ENCODE measurements at regions not wholly inside any gene's neighbourhood (a gene's known extent, or its start where the extent isn't known, plus 50 kb on each side); places are given as distances from the start of the nearest gene placed in this dataset.

DNA sequence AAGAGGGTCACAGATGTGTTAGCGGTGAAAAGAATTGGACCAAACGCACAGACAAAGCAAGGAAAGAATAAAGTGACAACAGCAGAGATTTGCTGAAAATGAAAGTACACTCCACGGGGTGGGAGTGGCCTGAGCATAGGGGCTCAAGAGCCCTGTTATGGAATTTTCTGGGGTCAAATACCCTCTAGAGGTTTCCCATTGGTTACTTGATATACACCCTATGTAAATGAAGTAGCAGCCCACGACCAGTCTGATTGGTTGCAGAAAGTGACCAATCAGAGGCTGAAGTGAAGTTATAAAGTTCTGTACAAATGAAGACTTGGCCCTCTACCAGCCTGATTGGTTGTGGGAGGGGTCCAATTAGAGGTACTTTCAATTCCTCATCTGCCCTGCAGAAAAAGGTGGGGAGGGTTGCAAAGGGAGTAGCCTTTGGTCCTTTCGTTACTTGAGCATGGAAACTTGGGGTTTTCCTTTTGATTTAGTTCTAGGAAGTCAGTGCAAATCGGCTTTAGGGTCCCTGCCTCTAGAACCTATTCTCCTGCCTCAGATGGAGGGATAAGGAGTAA is 125.6 kb upstream of the PRPS1L1 start:
- no peak for DNase-seq (ENCODE audit: low read depth in 4 of 4, low spot score in 1 of 4)

DNA sequence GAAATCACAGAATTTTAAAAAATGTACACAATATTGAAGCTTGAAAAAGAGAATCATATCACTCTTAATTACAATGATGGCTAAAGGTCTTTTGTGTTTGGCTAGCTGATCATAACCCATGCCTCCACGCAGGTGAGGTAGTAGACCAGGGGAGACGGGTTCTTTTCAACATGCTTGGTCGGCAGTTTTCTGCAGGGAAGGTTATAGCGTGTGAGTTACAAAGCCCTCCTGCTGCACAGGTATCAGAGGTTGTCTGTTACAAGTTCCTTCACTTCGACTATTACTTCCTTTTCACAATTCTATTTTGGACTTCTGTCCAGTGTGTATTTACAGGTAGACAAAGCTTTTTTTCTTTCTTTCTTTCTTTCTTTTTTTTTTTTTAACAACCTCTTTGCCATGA is 127.1 kb upstream of the PRPS1L1 start:
- DNase-seq (ENCODE audit: low read depth in 4 of 4, low spot score in 1 of 4), result no peak

DNA sequence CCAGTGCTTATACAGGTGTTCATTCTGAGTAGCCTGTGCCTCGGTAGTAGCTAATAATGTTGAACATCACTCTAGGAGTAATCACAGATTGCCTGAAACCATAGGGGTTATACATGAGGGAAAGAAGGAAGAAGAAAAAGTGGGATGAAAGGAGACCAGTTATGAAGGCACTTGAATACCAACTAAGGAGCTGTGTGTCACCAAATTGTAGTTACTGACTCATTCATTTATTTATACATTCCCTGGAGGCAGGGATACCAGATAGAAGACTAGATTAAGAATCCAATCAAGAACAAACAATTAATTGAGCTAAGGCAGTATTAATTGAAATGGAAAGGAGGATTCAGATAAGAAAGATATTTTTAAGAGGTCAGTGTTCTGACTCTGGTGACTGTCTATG is 129.6 kb upstream of the PRPS1L1 start:
- DNase-seq (ENCODE audit: low read depth in 4 of 4, low spot score in 1 of 4), result no peak

DNA sequence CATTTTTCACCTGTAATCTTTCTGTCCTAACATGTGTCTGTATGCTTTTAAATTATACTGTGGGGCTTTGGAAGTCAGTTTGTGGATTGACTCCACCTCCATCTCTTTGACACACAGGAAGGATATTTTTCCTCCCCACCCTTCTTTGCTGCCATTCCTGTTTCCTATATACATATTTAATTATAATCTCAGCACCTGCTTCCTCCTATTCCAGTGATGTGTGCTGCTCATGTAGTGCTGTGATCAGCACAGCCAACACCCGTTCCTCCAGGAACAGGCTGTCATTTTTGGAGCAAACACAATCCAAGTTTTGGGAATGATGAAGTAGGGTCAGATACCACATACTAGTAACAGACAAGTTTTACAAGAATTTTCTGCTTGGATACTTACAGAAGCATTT is 135.0 kb upstream of the PRPS1L1 start:
- no peak for DNase-seq (ENCODE audit: low read depth in 4 of 4, low spot score in 1 of 4)

DNA sequence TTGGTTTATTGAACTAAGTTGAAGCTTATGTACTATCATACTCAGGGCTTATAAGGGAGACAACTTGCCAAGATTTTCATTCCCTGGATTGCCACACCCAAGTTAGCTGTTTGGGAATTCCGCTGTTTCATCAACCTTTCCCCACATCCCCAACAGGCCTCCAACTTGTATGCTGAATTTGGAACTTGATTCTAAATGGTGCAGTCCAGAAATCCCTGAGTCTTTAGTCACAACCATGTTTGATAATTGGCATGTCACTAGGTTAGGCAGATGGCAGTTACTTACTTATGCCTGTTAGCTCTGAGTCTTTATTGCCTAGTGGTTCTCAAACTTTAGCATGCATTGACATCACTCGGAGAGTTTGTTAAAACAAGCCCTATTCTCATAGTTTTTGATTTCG is 135.4 kb upstream of the PRPS1L1 start:
- DNase-seq (ENCODE audit: low read depth in 4 of 4, low spot score in 1 of 4), result no peak

DNA sequence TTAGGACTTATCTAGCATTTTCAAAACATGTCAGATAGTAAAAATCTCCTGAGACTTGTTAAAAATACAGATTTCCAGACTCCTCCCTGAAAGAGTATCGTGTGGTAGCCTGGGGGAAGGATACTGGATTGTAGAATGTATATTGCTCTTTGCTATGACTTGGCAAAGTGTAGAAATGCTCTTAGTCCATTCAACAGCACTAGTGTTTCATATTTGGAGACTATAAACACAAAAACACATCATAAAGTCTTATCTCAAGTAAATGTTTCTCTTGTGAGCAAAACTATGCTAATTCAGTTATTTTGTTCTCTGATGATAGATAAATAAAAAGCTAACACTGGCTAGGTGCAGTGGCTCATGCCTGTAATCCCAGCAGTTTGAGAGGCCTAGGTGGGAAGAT is 137.5 kb upstream of the PRPS1L1 start:
- DNase-seq (ENCODE audit: low read depth in 4 of 4, low spot score in 1 of 4), result no peak

DNA sequence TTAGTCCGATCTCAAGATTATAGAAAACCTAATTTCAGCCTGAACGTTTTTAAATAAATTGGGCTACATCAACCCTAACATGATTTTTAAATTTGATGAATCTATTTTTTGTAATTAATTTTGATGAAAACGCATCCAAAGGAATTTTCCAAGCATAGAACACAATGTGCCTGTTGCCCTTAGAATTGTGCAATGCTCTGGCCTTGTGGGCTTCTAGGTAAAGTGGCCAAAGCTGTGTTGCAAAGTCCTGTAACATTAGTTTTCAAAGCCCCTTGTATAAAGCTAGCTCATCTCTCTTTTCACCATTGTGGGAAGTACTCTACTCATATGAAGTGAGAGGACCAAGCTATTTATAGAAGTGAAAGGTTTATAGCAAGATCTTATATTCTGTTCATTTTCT is 138.4 kb upstream of the PRPS1L1 start:
- DNase-seq (ENCODE audit: low read depth in 4 of 4, low spot score in 1 of 4), result no peak

DNA sequence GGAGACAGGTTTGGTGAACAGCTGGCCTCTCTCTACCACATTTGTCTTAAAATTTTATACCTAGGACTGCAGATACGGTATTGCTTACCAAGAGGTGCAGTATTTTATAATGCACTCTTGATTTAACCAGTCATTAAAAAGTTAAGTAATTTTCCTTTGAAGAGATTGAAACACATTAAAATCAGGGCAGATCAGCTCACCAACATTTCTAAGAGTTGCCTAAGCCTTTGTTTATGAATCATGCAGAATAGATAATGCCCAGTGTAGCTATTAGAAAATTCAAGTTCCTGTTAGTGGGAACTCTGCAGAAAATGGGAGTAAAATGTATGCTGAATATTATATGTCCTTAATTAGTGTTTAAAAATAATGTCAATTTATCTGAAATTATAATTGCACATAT is 140.2 kb upstream of the PRPS1L1 start:
- DNase-seq (ENCODE audit: low read depth in 4 of 4, low spot score in 1 of 4), result no peak

DNA sequence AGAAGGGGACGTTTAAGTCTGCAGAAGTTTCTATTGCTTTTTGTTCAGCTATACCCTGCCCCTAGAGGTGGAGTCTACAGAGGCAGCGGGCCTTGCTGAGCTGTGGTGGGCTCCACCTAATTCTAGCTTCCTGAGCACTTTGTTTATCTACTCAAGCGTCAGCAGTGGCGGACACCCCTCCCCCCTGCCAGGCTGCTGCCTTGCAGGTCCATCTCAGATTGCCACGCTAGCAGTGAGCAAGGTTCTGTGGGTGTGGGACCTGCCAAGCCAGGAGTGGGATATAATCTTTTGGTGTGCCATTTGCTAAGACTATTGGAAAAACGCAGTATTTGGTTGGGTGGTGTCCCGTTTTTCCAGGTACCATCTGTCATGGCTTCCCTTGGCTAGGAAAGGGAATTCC is 147.3 kb upstream of the PRPS1L1 start:
- no peak for DNase-seq (ENCODE audit: low read depth in 4 of 4, low spot score in 1 of 4)

DNA sequence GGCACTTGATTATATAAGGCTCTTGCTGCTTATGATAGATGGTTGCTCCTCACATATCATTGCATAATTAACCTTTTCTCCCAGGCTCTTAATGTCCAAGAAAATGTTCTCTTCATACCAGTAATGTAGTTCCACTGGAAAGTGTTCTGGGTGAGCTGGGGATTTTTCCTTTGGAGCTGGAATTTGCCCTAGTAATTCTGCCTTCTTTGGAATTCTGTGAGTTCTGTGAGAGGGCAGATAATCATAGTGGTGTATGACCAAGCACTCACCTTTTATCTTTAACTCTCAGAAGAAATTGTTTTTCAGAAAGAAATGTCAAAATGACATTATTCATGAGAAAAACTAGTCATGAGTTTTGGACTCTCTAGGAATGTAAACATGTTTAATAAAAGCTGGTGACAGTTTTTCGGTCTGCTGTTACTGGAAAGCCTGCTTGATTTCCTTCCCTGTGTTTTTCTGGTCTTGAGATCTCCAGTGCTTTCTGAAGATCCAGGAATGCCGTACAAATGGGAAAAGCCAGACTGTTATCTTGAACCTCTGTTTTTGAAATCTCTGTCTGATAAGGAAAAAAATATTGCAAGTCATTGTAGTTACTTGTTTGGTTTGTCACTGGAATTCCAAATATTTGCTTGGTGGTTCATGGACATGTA is 148.3 kb upstream of the PRPS1L1 start:
- DNase-seq (ENCODE audit: low read depth in 4 of 4, low spot score in 1 of 4), result no peak

DNA sequence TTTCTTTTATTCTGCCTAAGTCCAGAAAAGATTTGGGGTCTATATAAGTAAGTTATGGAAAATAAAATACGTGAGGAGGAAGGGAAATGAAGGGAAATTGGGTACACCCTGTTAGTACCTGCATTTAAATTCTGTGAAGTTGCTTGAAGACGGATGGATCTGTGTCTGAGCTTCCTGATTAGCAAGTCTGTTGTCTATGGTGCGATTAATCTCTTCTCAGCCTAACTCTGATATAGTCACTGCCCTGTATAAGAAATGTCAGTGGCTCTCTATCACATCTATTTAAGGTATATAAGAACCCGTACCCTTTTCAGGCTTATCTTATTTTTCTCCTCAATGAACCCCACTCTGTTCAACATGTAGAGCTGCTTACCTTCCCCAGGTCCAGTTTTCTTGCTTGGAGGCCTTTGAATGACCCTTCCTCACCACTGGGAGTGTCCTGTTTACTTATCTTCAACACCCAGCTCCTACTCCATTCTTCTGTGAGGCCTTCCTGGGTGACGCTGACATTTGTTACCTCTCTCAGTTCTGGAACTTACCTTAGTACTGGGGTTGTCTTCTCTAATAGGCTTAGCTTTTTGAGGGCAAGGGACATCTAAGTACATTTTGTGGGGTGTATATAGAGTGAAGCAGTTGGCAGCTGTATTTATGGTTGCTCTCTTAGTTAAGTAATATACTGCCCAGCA is 149.6 kb upstream of the PRPS1L1 start:
- DNase-seq (ENCODE audit: low read depth in 4 of 4, low spot score in 1 of 4), result no peak

DNA sequence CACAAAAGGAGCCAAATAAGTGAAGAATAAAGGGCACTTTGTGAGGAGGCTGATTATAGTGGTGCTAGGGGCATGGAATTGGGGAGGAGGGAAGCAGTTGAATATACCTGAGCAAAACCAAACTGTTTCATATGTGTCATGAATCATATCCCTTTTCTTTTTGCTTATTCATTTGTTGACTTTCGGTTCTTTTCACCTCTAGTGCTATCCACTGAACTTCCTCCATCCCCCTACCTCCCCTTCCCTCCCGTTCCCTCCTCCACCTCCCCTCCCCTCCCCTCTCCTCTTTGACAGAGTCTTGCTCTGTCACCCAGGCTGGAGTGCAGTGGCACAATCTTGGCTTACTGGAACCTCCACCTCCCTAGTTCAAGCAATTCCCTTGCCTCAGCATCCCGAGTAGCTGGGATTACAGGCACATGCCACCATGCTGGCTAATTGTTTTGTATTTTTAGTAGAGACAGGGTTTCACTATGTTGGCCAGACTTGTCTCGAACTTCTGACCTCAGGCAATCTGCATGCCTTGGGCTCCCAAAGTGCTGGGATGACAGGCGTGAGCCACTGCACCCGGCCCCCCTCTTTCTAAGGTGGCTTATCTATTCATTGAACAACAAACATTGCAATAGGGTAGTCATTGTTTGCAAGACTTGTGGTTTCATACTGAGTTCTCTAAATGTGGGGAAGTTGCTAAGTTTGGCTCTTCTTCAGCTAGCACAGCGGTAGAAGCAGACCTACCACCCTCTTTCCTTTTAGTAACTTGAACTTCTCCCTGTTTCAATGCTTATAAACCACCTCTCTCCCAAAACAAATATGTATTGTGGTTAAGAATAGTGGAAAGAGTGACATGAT is 150.4 kb upstream of the PRPS1L1 start:
- no peak for DNase-seq (ENCODE audit: low read depth in 4 of 4, low spot score in 1 of 4)

DNA sequence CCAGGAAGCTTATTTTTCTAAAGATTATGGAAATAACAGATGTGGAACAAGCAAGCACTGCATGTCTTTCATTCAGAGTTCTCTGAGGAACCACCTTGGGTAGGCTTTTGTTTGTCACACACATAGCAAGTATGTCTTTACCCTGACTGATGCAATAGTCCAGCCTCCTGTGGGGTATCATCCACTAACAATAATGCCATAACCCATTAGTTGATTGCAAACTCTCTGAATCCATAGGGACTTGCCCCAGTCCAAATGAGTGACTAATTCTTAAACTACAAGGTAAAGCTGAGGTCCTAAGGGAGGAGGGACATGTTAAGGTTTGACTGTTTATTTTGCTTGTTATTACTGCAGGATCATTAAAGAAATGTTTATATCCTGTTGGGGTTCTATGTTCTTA is 151.4 kb upstream of the PRPS1L1 start:
- DNase-seq (ENCODE audit: low read depth in 4 of 4, low spot score in 1 of 4), result no peak

DNA sequence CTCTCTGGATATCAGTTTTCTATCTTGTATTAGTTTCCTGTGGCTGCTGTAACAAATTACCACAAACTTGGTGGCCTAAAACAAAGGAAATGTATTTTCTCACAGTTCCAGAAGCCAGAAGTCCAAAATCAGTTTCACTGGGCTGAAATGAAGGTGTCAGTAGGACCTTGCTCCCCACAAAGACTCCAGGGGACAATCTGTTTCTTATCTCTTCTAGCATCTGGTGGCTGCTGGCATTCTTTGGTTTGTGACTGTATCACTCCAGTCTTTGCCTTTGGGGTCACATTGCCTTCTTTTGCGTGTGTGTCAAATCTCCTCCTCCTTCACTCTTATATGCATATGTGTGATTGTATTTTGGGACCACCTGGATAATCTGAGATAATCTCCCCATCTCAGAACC is 153.0 kb upstream of the PRPS1L1 start:
- DNase-seq (ENCODE audit: low read depth in 4 of 4, low spot score in 1 of 4), result no peak

DNA sequence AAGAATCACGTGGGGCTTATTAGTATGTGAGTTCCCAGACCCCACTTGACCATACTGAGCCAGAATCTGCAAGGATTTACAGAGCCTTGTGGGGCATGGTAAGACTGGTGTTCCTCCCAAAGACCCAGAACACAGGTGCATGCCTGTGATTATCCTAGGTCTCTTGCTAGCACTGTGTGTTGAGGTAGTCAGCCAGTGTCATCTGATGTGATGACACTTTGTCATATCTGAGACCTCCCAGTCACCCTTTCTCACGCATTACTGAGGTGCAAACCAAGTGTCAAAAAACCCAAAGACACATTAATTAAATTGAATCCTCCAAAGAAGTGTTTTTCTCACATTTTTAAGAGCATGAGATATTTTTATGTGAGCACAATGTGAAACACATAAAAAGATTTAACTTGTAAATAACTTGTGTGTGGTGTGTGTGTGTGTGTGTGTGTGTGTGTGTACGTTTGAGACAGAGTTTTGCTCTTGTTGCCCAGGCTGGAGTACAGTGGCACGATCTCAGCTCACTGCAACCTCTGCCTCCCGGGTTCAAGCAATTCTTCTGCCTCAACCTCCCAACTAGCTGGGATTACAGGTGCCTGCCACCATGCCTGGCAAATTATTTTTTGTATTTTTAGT is 162.0 kb upstream of the PRPS1L1 start:
- DNase-seq (ENCODE audit: low read depth in 4 of 4, low spot score in 1 of 4), result no peak

DNA sequence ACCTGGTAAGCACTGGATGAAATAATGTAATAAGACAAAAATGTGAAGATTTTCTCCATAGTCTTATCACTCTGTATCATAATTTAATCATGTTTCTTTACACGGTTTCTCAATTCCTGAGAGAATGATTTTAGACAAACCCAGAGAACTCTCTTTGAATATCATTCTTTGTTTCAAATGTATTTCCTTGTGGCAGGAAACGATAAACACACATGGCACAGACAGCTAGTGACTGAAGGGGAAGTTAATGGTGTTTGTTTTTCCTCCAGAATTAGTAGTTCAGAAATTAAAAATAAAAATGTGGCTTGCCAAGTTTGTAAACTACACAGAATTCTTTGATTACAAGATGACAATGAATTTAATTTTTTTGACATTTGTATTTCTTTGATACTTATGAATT is 163.7 kb upstream of the PRPS1L1 start:
- no peak for DNase-seq (ENCODE audit: low read depth in 4 of 4, low spot score in 1 of 4)

DNA sequence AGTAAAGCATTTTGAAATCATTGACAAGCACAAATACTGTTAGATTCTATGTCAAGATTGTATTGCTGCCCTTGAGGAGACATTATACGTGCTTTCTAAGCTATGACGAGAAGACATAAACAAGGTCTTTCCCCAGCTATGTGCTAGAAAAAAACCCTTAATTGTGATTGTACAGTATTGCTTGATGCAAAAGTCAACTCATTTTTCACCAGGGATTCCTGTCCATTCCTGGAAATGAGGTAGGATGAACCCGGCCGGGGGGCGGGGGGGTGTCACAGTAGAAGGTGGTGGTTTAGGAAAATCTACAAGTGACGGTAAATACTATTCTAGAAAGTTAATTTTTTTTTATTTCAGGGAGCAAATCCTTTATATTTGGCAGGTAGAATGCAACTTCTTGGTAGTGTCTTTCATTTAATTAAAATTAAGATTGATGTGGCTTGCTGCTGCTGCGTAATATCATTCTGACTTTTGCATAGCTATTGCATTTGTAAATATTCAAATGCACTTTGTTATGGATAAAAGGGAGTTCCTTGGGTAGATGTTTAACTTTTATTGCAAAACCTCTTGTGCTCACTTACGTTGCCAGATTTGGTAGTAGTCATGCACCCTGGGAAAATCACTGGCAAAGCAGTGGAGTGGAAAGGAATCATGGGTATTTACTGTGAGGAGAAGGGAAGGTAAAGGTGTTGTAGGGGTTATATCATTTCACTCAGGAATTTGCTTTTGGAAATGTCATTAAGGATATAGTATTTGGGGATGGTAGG is 164.4 kb upstream of the PRPS1L1 start:
- DNase-seq (ENCODE audit: low read depth in 4 of 4, low spot score in 1 of 4), result no peak

DNA sequence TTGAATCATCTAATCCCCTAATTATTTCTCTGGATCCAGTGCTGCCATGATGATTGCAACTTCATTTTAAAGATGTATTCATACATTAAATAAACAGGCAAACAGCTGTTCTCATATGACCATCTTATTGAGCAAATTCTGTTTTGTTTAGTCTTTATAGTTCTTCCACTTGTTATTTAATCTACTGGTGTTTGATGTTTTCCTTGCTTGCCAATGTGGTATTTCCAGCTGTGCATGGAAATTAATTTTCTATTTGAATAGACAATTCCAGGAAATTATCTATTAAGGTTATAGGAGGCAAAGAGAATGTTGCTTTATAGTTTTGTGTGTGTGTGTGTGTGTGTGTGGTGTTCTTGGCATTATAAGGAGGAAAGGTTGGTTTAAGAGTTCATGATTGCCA is 167.0 kb upstream of the PRPS1L1 start:
- DNase-seq (ENCODE audit: low read depth in 4 of 4, low spot score in 1 of 4), result no peak

DNA sequence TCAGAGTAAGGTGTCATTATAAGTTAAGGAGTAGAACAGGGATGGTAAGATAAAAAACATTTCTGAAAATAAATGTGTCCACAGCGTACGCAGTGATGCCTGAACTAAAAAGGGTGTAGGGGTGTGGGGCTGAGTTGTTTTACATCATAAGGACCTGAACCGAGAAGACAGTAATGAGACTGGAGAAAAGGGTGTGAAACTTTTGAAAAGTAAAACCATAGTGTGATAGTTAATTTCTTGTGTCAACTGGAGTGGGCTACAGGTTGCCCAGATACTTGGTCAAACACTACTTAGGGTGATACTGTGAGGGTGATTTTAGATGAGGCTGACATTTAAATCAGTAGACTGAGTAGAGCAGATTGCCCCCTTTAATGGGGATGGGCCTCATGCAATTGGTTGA is 169.0 kb upstream of the PRPS1L1 start:
- DNase-seq (ENCODE audit: low read depth in 4 of 4, low spot score in 1 of 4), result no peak

DNA sequence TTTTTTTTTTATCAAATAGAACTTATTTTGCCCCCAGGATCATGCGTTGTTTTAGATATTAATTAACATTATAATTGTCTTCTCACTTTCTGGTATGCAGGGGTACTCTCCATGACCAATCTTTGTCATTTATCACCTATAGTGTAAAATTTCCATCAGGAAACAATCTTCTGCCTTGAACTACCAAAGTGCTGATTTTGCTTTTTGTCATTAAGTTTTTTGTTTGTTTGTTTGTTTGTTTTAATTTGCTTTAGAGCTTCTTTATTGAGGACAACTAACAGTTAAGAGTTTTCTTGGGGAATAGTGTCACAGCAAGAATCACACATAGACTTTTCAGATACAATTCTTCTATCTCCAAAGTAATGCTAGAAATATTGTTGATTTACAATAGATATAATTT is 171.2 kb upstream of the PRPS1L1 start:
- no peak for DNase-seq (ENCODE audit: low read depth in 4 of 4, low spot score in 1 of 4)

DNA sequence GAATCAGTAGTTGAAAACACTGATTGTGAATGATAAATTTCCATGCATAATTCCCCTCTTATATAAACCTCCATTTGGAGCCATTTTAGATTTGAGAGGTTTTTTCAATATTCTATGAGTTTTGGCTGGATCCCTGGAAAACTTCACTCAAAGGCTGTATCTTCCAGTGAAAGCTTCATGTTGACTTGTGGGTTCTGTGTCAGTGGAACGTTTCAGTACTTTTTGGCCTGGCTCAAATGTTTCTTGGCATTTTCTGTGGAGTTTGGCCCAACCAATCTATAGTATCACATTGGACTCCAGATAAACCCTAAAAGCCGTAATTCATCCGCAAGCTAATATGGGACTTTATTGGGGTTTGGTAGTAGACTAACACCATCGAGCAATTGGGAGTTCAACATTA is 172.6 kb upstream of the PRPS1L1 start:
- DNase-seq (ENCODE audit: low read depth in 4 of 4, low spot score in 1 of 4), result no peak

Measured in stimulated activated CD4-positive, alpha-beta T cell treated with anti-CD3 and anti-CD28 coated beads, Interleukin-1b, Interleukin-23, amount 100 ng/mL, for 24 hours (primary cell).